Right hindlimb (tissue), 1 donor: ENCODE measurements at regions not wholly inside any gene's neighbourhood (a gene's known extent, or its start where the extent isn't known, plus 50 kb on each side); places are given as distances from the start of the nearest gene placed in this dataset.
A peak's percentile ranks its signal among the peaks of the same experiment; 100 is the strongest.
"Not testable (repeated sequence)": the region's sequence is repeated elsewhere in the genome, so short reads cannot be mapped to it uniquely, and the experiment has no call there.

Experiments used
- DNase-seq: peaks from one replicate; pipeline ENCODE4 v3.0.0-alpha.2; 2018

DNA sequence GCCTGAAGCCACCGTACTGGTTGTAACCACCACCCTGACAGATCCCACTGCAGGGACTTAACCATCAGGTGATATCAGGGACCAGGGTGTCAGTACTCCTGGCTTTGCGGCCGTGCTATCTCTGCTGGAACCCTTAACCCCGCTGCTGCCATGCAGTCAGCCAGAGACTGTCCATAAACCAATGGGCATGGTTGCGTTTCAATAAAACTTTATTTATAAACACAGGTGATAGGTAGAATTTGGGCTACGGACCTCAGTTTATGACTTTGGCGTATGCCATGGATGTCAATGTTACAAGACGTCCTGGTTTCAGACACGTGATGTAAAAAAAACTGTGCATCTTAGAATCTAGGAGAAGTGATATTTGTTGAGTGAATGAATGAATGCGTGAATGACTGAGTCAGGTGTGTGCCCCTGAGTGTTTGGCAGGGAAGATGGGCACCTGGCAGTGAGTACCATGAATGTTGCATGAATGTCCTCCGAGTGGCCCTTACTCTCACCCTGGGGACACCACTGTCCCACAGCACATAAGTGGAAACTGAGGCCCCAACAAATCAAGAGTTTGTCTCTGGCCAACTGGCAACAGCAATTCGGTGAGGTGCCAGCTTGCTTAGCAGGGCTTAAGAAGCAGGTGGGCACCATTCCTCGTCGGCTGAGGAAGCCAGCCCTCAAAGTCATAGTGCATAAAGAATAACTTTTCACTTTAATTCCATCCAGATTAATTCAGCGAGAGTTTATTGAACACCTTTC lies 64.0 kb upstream of the APCDD1L start:
- no peak for DNase-seq

DNA sequence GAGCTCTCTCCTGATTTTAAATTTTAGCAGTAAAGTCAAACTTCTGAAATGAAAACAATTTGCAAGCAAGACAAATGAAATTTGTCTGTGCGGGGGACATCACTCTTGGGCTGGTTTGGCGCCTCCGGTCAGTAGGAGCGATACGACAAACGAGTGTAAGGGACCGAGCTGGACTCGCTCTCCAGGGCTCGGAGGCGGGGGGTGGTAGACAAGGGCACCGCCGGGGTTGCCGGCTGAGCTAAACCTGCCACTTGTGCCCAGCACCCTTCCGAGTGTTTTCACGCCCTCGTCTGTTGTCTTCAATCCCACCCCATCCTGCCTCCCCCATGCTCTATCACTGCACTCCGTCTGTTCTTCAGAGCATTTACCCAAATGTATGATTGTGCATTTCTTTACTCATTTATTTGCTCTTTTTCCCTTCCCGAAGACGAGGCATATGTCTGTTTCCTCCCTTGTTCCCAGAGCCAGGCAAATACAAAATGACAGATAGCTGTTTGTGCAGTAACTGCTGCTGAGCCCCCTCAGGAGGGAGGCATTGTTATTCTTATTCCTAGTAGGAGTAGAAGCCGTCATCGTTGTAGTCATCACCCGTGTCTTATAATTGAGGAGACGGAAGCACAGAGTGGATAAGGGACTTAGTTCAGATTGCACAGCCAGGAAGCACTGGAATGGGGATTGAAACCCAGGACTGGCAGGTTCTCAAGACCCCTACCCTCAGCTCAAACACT lies 62.8 kb upstream of the APCDD1L start:
- DNase-seq, result no peak

DNA sequence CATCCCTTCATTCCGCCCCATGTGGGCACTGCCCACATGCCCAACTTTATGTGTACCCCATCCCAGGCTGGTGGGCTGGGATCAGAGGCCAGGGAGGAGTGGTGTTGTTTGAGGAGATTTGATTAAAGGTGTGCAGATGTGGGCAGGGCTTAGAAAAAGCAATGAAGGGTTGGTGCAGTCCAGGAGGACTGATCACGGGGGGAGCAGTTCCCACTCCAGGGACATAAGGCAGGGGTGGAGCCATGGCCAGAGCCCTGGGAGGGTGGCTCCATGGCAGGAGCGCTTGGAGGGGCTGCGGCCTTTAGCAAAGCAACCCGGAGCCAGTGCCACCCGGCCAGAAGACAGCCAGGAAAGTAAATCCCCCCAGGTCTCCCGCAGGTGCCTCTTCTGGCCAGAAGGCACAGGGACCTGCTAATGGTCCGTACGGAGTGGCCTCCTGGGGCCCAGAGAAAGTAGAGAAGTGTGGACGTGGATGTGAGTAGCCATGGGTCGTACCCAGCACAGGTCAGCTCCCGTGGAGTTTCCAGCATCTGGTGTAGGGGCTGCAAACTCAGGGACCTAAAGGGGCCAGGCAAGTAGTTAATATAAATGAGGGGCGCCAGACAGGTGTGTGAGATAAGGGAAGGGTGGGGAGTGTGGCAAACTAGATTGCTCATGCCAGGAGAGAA lies 62.1 kb upstream of the APCDD1L start:
- DNase-seq, result no peak

DNA sequence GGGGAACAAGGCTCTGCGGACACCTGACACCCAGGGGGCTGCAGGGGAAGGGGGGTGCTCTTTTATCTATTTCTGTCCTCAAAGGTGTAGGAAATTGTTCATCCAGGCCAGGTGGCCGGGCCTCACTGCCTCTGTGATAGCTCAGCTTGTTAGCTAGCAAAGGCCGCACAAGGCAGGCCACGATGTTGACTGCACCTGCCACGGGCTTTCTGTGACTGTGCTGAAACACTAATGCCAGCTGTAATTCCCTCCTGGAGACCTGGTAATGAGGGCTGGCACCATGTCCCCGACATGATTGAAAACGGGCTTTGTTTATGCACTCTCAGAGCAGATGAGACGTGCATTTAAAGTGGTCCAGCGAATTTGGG lies 61.4 kb upstream of the APCDD1L start:
- no peak for DNase-seq

DNA sequence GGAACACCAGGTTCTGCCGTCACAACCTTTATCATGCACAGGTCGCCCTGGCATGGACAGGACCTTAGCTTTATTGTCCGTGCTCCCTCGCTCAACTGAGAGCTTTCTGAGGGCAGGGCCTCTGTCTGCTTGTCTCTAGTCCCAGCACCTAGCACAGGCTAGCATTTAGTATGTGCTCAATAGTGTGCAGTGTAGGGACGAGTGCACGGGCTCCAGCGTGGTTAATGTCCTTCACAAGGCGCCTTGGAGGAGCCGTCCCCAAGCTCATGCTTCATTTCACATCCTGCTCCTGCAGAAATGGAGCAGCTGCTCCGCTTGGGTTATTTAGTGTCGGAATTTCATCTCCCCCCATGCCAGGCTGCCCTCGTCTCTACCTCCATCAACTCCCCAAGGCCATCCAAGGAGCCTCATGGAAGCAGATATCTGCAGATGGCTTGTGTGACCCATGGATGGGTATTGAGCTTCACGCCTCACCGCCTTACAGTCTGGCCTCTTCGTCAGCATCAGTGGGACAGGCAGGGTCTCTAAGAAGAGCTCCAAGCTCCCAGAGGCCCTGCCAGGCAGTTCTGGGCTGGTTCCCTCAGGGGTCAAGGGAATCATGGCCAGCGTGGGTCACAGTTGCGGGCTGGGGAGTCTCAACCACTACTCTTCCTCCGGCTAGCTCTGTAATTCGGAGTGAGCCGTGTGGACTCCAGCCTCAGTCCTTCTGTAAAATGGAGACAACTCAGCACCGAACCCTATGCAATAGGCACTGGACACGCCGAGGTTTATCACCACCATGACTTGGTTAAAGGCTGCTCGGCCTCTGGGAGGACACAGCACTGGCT lies 60.8 kb upstream of the APCDD1L start:
- DNase-seq, result no peak

DNA sequence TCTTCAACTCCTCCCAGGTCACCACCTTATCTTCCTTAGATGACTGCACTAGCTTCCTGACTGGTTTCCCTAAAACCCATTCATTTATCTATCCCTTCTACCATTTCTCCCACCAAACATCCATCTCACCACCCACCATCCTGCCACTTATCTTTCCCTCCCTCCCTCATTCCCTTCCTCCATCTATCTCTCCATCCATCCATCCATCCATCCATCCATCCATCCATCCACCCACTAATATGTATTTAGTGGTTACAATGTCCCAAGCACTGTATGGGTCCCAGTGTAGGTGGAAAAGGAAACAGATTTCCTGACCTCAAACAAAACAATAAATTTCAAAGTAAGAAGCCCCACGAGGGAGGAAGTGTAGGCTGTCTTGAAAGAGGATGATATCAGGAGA lies 59.3 kb upstream of the APCDD1L start:
- DNase-seq, result no peak

DNA sequence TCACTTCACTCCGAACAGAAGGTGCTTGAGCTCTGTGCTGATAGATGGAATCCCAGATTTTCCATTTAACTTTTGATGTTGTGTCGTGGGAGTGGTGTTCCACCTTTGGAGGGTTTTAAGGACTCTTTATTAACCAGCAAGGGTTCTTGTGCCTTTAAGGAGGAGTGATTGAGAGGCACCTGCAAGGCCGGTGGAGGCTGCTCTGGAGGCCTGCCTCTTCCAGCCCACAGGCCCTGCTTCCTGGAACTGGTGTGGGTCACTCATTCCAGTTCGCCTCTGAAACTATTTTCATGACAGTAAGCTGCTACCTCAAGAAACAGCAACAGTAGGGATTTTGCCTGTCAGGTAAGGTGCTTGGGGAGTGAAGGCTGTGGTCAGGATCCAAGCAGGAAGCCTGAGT lies 58.8 kb upstream of the APCDD1L start:
- no peak for DNase-seq

DNA sequence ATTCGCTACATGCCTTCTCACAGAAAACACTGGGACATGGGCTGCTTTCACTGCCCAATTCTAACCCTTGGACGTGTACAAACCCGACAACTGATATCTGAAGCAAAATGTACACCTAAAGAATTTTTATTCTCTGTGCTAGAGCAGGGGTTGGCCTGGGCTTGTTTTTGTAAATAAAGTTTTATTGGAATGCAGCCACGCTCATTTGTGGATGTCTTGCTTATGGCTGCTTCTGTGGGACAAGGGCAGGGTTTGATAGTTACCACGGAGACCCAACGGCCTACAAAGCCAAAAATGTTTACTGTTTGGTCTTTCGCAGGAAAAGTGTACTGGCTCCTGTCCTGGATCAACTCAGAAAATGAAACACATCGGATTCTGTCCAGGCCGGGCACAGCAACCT lies 58.1 kb upstream of the APCDD1L start:
- DNase-seq, result no peak

DNA sequence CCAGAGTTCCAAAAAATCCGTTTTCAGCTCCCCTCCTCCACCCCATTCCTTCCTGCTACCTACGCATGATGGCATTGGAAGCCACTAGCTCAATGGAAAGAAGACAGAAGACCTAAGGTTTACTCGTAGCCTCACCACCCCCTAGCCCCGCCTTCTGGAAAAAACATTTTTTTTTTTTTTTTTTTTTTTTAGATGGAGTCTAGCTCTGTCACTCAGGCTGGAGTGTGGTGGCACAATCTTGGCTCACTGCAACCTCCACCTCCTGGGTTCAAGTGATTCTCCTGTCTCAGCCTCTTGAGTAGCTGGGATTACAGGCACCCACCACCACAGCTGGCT lies 57.2 kb upstream of the APCDD1L start:
- DNase-seq, result not testable (repeated sequence)

DNA sequence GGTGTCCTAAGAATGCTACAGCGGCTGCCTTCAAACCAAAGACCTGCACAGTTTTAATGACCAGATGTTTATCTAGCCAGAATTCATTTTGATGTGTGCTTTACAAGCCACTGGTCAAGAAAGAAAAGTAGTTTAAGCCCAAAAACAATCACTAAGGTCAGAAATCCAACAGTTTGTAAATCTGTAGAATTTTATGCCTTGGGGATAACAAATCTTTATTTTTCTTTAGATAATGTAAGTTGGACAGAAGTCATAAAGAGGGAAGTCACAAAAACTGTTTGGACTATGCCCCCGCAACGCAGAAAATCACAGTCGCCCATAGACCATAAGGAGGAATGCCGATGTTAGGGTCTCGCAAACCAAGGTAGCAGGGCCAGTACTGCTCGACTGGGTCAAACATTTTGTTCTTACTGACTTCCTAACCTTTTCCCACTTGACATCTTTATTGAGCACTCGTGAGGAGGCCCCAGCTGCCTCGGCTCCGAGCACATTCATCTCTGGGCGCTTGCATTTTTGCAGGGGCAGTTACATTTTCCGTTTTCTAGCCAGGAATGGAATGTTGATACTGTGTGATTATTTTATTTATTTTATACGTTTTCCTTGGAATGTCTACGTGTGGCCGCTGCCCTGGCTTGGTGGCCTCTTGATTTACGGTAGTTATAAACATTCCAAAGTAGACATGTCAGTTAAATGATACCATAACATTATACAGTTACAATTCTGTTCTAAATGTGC lies 56.7 kb upstream of the APCDD1L start:
- DNase-seq, result peak; percentile 55

DNA sequence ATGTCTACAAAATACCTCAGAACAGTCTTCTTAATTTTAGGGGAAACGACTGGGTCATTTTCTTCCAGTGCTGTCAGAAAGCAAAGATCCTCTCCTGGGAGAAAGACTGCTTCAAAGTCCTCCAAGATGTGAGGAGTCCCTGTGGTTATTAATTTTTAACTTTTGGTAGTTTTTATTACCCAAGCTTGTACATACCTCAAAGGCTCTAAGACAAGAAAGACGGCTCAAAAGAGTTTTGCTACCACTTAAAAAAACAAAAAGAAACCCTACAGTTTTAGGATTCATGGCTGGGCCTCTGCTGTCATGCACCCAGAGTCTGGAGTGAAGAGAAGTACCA lies 56.1 kb upstream of the APCDD1L start:
- no peak for DNase-seq

DNA sequence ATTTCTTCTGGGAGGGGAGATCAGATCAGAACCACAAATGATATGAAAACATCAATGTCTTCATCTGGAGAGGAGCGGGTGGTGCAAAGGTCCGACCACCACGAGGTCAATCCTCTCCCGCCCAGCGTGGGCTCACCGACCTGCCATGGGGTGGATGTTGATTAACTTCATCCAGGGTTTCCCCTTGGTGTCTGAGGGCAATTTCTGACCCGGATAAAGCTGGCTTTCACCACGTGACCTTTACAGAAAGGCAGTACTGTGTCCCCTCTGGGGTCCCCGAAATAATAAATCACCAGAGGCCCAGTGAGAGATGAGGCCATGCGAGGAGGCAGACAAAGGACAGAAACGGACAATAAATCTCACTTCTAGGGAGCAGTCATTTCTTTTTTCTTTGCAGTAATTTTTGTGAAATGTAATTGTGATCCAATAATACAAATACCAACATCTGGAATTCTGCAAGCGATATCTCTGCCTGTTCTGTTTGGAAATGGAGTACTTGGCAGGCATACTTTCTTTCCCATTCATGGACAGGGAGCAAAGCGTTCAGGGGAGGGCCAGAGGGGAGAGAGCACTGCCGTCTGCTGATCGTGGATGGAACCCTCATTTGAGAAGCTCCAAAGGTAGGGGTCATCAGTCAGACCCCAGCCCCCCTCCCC lies 55.1 kb upstream of the APCDD1L start:
- DNase-seq, result peak; percentile 46

DNA sequence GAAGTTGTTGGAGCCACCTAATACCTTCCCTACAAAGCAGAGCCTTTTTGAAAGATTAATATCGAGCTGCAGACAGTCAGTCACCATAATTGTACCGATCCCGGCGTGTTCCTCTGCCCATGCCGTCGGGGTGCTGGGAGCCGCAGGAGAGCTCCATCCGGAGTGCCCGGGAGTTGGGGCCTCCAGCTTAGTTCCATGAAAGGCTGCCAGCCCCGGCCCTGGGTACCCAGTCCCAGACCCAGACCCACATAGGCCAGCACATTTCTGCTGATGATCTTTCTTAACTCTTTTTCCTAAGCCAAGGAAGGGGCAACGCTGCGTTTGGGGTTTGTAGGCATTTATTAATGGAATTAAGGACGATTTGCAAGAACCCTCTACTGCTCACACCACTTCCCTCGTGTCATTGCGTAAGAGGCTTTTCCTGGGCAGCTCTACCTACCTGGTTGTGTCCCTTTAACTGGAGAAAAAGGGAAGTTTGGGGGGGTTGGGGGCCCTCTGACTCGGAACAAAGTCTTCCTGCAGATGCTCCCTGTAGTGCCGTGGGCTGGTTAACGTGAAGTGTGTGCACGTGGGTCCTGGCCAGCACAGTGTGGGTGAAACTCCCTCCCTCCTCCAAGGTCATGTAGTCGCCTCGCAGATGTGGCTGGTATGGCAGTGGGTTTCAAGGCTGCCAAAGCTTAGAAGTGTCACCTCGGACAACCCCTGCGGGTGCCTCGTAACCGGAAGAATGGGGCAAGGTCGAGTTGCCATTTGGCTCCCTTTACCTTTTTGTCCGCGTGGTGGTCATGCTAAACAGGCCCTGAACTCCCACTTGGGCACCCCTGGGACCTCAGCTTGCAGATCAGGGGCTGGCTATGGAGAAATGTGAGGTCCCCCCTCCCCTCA lies 54.3 kb upstream of the APCDD1L start:
- no peak for DNase-seq

DNA sequence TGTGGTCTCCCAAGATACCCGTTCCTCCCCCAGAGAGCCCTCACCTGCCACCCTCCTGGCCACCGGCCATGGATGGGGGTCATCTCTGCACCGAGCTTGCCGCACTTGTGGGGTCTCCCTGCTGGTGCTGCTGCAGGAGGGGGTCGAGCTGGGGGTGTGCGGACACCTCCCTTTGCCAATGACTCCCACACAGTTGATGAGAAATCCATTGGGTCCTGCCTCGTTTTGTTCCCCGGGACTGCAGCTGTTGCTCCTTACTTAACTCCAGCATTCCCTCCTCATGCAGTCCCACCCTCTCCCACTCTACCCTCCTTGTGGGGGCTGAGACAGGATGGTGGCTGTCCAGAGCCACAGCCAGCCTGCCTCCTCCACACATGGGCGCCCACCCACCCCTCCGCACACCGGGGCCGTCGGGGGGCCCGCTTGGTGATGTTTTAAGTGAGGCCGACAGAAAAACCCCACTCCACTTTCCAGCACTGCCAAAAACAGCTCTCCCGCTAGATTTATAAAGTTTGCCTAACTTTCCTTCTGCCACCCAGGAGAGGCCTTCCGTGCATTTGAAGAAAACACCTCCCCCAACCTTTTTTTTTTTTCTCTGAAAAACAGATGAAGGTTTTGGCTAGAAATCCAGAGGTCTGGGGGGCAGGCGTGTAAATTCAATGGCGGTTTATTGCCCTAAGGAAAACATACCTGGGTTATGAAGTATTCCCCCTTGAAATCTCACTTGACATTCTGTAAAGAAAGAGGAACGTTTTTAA lies 53.5 kb upstream of the APCDD1L start:
- DNase-seq, result peak; percentile 82

DNA sequence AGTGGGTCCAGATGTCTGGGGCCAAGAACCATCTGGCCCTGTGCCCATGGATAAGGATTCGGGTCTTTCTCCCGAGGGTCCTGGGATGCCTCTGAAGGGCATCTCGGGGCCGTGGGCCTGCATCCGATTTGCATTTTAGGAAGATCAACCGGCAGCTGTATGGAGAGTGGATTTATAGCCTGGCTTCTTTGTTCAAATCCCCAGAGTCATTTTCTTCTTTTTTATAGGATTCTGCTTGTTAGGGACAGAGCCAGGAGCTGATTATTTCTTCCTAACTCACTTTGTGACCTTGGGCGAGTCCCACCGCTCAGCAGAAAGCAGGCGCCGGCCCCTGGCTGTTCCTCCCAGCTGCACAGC lies 52.9 kb upstream of the APCDD1L start:
- DNase-seq, result no peak

DNA sequence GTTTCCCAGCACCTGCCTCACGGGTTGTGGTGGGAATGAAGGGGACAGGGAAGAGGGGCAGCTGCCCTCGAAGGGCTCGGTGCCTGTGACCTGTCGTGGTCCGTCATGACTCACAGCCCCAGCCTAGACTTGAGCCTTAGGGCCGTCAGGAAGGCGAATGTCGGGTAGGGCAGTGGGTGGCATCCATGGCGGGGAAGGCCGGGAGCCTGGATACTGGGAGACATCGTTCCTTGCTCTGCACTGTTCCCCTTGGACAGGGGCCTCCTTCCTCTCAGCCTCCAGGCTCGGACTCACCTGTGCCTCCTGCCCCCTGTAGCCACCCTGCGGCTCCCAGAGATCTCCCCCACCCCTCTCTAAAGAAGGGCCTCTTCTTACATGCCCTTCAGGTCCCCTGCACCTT lies 52.2 kb upstream of the APCDD1L start:
- DNase-seq, result no peak

DNA sequence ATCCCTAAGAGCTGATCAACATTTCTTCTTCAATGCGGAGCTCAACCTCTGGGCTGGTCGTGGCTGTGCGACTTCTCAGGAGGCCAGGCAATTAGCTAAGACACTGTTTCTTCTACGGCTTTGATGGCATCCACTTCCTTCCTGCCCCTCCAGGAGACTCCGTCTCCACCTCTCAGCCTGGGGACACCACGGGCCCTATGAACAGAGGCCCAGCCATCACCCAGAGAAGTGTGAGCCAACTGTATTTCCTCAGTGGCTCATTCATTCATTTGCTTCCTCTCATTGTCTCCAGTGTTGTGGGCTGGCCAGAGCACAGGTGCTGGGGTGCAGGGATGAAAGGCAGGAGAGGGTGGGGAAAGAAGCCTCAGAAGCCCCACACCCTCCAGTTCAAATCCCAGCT lies 51.8 kb upstream of the APCDD1L start:
- DNase-seq, result no peak

DNA sequence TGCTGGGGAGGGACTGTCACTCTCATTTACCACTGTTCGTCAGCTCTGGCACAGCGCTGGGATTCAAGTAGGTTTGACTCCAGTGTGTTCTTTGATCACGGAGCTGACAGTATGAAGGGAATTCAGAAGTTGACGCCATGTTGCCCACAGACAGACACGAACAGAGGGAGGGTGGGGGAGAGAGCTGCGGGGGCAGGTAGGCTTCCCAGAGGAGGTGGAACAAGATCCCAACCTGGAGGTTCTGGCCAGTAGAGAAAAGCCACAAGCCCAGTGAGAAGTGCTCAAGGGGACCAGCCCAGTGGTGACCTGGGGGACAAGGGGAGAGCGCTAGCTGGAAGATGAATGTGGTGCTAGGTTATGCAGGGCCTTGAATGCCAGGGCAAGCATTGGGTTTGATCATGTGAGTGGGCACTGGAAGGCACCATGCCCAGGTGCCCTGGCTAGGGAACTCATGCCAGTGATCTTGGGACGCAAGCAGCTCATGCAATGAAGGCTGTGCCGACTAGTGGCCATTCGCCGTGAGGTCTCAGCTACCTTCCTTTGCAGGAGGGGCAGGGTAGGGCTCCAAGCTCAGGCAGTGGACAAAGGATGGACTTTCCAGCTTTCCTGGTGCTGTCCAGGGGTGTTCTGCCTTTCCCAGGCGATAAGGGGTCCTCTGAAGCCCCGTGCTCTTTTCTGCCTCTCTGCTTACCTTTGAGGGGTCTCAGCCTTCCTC lies 50.4 kb upstream of the APCDD1L start:
- DNase-seq, result no peak
